Adrenal gland (tissue), 5 donors: ENCODE measurements at regions not wholly inside any gene's neighbourhood (a gene's known extent, or its start where the extent isn't known, plus 50 kb on each side); places are given as distances from the start of the nearest gene placed in this dataset.

Experiments used
- CTCF ChIP-seq, 6 experiments: fragments of 450-650 bp in 4 of 6; fragments of 200-600 bp in 2 of 6; sonication (generic) in 1 of 6; IDR thresholded peaks; 1 replicate in 5 of 6; 2 replicates in 1 of 6; pipeline versions ENCODE4 v1.5.1 to v1.8.0; 2016 to 2021; ENCODE audit warnings: antibody characterized with exemption in 6 of 6, mild to moderate bottlenecking in 2 of 6, moderate library complexity in 1 of 6
- POLR2A ChIP-seq, 2 donors: fragments of 450-650 bp; IDR thresholded peaks; one replicate each; pipeline ENCODE4 v1.6.1; 2017; ENCODE audit warnings: antibody characterized with exemption in 2 of 2, mild to moderate bottlenecking in 2 of 2, moderate library complexity in 1 of 2
- donor health status: DM: no; HTN: no; CAD: no.

GRCh38 chr6:100126790-100127484, 132.9 kb upstream of the MCHR2 start:
- TF ChIP-seq POLR2A (IDR thresholded peaks at IDR 0.05), result no peak
- no peak for TF ChIP-seq CTCF (IDR thresholded peaks at IDR 0.05)
